ENCODE measurements at regions not wholly inside any gene's neighbourhood (a gene's known extent, or its start where the extent isn't known, plus 50 kb on each side); places are given as distances from the start of the nearest gene placed in this dataset.

DNA sequence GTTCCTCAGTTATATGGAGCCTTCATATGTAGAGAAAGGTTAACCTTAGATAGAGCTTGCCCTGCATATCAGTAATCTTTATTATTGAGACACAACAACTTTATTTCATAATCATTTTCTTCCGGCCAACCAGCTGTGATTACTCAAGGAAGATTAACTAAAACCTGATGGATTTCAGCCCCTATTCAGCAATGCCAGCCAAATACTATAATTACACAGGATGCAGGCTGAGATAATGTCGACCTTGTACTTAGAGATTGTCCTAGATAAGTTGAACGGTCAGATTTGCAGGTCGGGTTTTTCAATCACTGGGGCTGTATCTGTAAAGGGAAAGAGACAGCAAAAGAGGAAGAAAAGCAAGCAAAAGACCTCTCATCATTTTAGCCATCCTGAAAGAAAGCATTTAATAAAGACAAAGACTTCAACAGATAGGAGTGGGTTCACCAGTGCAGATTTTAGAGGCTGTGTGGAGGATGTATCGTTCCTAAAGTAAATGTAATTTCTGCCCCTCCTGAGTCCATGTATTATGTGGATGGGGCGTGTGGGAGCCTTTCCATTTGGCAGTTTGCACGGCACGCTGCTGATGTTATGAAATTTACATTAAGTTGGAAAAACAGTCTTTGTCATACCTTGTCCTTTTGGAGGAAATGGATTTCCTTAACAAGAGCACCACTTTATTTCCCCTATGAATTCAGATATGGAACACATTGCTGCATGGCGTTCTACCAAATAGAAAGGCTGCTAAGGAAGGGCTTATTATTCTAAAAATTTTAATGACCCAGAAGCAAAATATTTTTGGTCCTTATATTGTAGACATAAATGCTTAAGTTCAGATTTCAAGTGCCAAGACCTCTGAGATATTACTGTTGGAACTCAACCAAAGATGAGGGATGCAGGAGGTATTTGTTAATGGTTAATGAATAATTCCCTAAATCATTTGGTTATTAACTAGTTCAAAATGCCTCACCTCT lies 496.7 kb downstream of the SPRY1 start:
- WGBS (ENCODE audit: insufficient coverage) = 100% methylated on average over 1 of the region's 9 CpGs

More for the DNA sequence above, 496.7 kb downstream of the SPRY1 start:
- DNase-seq (no peak), ATAC-seq (ENCODE audit: low read depth) (no peak)
- H3K4me3 ChIP-seq (ENCODE audit: control extremely low read depth in 1 of 5, extremely low read depth in 1 of 5, insufficient read depth in 1 of 5, low read depth in 2 of 5, low read length in 4 of 5) = no peak overlapping the region
- H3K27me3 Mint-ChIP-seq = no peaks in the 10 kb centered on the region
- H3K4me2 ChIP-seq (replicated peaks; ENCODE audit: low read depth, low read length, poor library complexity, severe bottlenecking) = no peak overlapping the region
- H2AFZ ChIP-seq (ENCODE audit: insufficient read depth, low read depth, low read length, poor library complexity, severe bottlenecking) = no peak overlapping the region
- no peaks in the 10 kb centered on the region for H3K27me3 ChIP-seq (replicated peaks in 1 of 4; ENCODE audit: control extremely low read depth in 1 of 4, control insufficient read depth in 3 of 4, insufficient read depth in 4 of 4, low read length in 3 of 4)
- H3K4me3 Mint-ChIP-seq = no peak overlapping the region
- ChIA-PET POLR2A (no interaction called here), CTCF (no interaction called here)
- intact Hi-C loops (cut with micrococcal nuclease) = no loop called here
- H3K4me1 Mint-ChIP-seq = no peaks in the 10 kb centered on the region
- no peaks in the 10 kb centered on the region for H3K4me1 ChIP-seq (ENCODE audit: control insufficient read depth in 2 of 2, insufficient read depth in 2 of 2, low read length in 2 of 2)
- no peaks in the 10 kb centered on the region for H3K79me2 ChIP-seq (ENCODE audit: control insufficient read depth, insufficient read depth, low read length)
- TF ChIP-seq, protein P1, sequence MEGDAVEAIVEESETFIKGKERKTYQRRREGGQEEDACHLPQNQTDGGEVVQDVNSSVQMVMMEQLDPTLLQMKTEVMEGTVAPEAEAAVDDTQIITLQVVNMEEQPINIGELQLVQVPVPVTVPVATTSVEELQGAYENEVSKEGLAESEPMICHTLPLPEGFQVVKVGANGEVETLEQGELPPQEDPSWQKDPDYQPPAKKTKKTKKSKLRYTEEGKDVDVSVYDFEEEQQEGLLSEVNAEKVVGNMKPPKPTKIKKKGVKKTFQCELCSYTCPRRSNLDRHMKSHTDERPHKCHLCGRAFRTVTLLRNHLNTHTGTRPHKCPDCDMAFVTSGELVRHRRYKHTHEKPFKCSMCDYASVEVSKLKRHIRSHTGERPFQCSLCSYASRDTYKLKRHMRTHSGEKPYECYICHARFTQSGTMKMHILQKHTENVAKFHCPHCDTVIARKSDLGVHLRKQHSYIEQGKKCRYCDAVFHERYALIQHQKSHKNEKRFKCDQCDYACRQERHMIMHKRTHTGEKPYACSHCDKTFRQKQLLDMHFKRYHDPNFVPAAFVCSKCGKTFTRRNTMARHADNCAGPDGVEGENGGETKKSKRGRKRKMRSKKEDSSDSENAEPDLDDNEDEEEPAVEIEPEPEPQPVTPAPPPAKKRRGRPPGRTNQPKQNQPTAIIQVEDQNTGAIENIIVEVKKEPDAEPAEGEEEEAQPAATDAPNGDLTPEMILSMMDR (IDR thresholded peaks at IDR 0.05) = no peak
- no peak for TF ChIP-seq EZH2 (IDR thresholded peaks at IDR 0.05; ENCODE audit: borderline replicate concordance, insufficient read depth, low read depth, low read length, poor library complexity, severe bottlenecking)
- no peaks in the 10 kb centered on the region for H3K9me3 Mint-ChIP-seq (ENCODE audit: insufficient read depth)
- no peaks in the 10 kb centered on the region for H4K20me1 ChIP-seq (ENCODE audit: control insufficient read depth, insufficient read depth, low read length, poor library complexity, severe bottlenecking)
- no peak overlapping the region for H3K9ac ChIP-seq (ENCODE audit: low read length)
- H3K27ac ChIP-seq (ENCODE audit: low read length in 2 of 2) = no peak overlapping the region
- no peak overlapping the region for H3K27ac Mint-ChIP-seq
- H3K36me3 ChIP-seq (replicated peaks in 1 of 2; ENCODE audit: control extremely low read depth in 1 of 2, control insufficient read depth in 1 of 2, extremely low read depth in 1 of 2, insufficient read depth in 2 of 2, low read length in 1 of 2) = no peaks in the 10 kb centered on the region
- no peaks in the 10 kb centered on the region for H3K9me3 ChIP-seq (ENCODE audit: control extremely low read depth in 1 of 3, control insufficient read depth in 2 of 3, insufficient read depth in 1 of 3, low read length in 2 of 3)

Measured in B cell (primary cell).